ENCODE measurements at regions not wholly inside any gene's neighbourhood (a gene's known extent, or its start where the extent isn't known, plus 50 kb on each side); places are given as distances from the start of the nearest gene placed in this dataset.

GRCh38 chr7:131909151-131909768, 352.8 kb upstream of the PODXL start:
- Mint-ChIP-seq H3K27me3 (ENCODE audit: low read depth) (peaks cover 44% of the 10 kb centered on the region), H3K4me3 (no peak overlapping the region), H3K27ac (no peak overlapping the region), H3K9me3 (peaks cover 0 to 5% of the 10 kb centered on the region in 2 donors), H3K36me3 (ENCODE audit: insufficient read depth in 2 of 2) (peaks cover 0 to 4% of the 10 kb centered on the region in 2 donors), H3K4me1 (ENCODE audit: low read depth) (no peaks in the 10 kb centered on the region)
- no peak for ATAC-seq (replicated peaks in 1 of 2)
- DNase-seq: no peak

GRCh38 chr7:131908714-131909113, 352.3 kb upstream of the PODXL start:
- H3K36me3 Mint-ChIP-seq (ENCODE audit: insufficient read depth in 2 of 2): peaks cover 0 to 4% of the 10 kb centered on the region in 2 donors
- no peaks in the 10 kb centered on the region for H3K4me1 Mint-ChIP-seq (ENCODE audit: low read depth)
- ATAC-seq (replicated peaks in 1 of 2) (no peak), DNase-seq (no peak)
- no peak overlapping the region for H3K4me3 Mint-ChIP-seq
- peaks cover 0 to 7% of the 10 kb centered on the region in 2 donors for H3K9me3 Mint-ChIP-seq
- peaks cover 44% of the 10 kb centered on the region for H3K27me3 Mint-ChIP-seq (ENCODE audit: low read depth)
- H3K27ac Mint-ChIP-seq: no peak overlapping the region

GRCh38 chr7:131905471-131905973, 349.1 kb upstream of the PODXL start:
- H3K27ac Mint-ChIP-seq: no peak overlapping the region
- peaks cover 36% of the 10 kb centered on the region for H3K27me3 Mint-ChIP-seq (ENCODE audit: low read depth)
- no peak overlapping the region for H3K4me3 Mint-ChIP-seq
- peaks cover 0 to 2% of the 10 kb centered on the region in 2 donors for H3K36me3 Mint-ChIP-seq (ENCODE audit: insufficient read depth in 2 of 2)
- H3K9me3 Mint-ChIP-seq: peaks cover 5 to 7% of the 10 kb centered on the region in 2 donors
- DNase-seq (no peak), ATAC-seq (replicated peaks in 1 of 2) (no peak)
- H3K4me1 Mint-ChIP-seq (ENCODE audit: low read depth): no peaks in the 10 kb centered on the region

- Mint-ChIP-seq H3K36me3 (ENCODE audit: insufficient read depth in 2 of 2) (peaks cover 0 to 2% of the 10 kb centered on the region in 2 donors), H3K4me1 (ENCODE audit: low read depth) (no peaks in the 10 kb centered on the region), H3K27ac (no peak overlapping the region), H3K27me3 (ENCODE audit: low read depth) (peaks cover 30% of the 10 kb centered on the region), H3K4me3 (no peak overlapping the region), H3K9me3 (peaks cover 1 to 7% of the 10 kb centered on the region in 2 donors)
- no peak for DNase-seq
- ATAC-seq (replicated peaks in 1 of 2): no peak
Measured at GRCh38 chr7:131904760-131905327, 348.4 kb upstream of the PODXL start.

GRCh38 chr7:131903315-131903714, 346.9 kb upstream of the PODXL start:
- no peak overlapping the region for H3K4me3 Mint-ChIP-seq
- DNase-seq: no peak
- no peak overlapping the region for H3K27ac Mint-ChIP-seq
- ATAC-seq (replicated peaks in 1 of 2): no peak
- H3K9me3 Mint-ChIP-seq: peaks cover 1 to 7% of the 10 kb centered on the region in 2 donors
- H3K36me3 Mint-ChIP-seq (ENCODE audit: insufficient read depth in 2 of 2): no peaks in the 10 kb centered on the region
- no peaks in the 10 kb centered on the region for H3K4me1 Mint-ChIP-seq (ENCODE audit: low read depth)
- peaks cover 26% of the 10 kb centered on the region for H3K27me3 Mint-ChIP-seq (ENCODE audit: low read depth)

GRCh38 chr7:131900785-131901287, 344.4 kb upstream of the PODXL start:
- H3K4me3 Mint-ChIP-seq: no peak overlapping the region
- no peaks in the 10 kb centered on the region for H3K4me1 Mint-ChIP-seq (ENCODE audit: low read depth)
- peaks cover 6% of the 10 kb centered on the region for H3K27me3 Mint-ChIP-seq (ENCODE audit: low read depth)
- DNase-seq (no peak), ATAC-seq (replicated peaks in 1 of 2) (no peak)
- H3K36me3 Mint-ChIP-seq (ENCODE audit: insufficient read depth in 2 of 2): no peaks in the 10 kb centered on the region
- H3K9me3 Mint-ChIP-seq: peaks cover 1 to 7% of the 10 kb centered on the region in 2 donors
- H3K27ac Mint-ChIP-seq: no peak overlapping the region

- Mint-ChIP-seq H3K27ac (no peak overlapping the region), H3K4me1 (ENCODE audit: low read depth) (no peaks in the 10 kb centered on the region), H3K4me3 (no peak overlapping the region), H3K27me3 (ENCODE audit: low read depth) (peaks cover 8% of the 10 kb centered on the region), H3K36me3 (ENCODE audit: insufficient read depth in 2 of 2) (no peaks in the 10 kb centered on the region), H3K9me3 (peaks cover 3 to 7% of the 10 kb centered on the region in 2 donors)
- DNase-seq: no peak
- no peak for ATAC-seq (replicated peaks in 1 of 2)
Measured at GRCh38 chr7:131899271-131900030, 343.0 kb upstream of the PODXL start.

- Mint-ChIP-seq H3K27ac (no peak overlapping the region), H3K9me3 (peaks cover 1 to 7% of the 10 kb centered on the region in 2 donors), H3K4me3 (peak overlapping the region in 1 of 2 donors; percentile 11), H3K36me3 (ENCODE audit: insufficient read depth in 2 of 2) (no peaks in the 10 kb centered on the region), H3K27me3 (ENCODE audit: low read depth) (peaks cover 9% of the 10 kb centered on the region), H3K4me1 (ENCODE audit: low read depth) (no peaks in the 10 kb centered on the region)
- peak; percentile 1 to 3 for DNase-seq
- ATAC-seq (replicated peaks in 1 of 2): peak; percentile 57 to 77
Measured at GRCh38 chr7:131898418-131898817, 342.0 kb upstream of the PODXL start.

- no peaks in the 10 kb centered on the region for H3K36me3 Mint-ChIP-seq (ENCODE audit: insufficient read depth in 2 of 2)
- no peak overlapping the region for H3K4me3 Mint-ChIP-seq
- DNase-seq (no peak), ATAC-seq (replicated peaks in 1 of 2) (no peak)
- peaks cover 9% of the 10 kb centered on the region for H3K27me3 Mint-ChIP-seq (ENCODE audit: low read depth)
- no peak overlapping the region for H3K27ac Mint-ChIP-seq
- no peaks in the 10 kb centered on the region for H3K4me1 Mint-ChIP-seq (ENCODE audit: low read depth)
- H3K9me3 Mint-ChIP-seq: peaks cover 1 to 7% of the 10 kb centered on the region in 2 donors
Measured at GRCh38 chr7:131897790-131898165, 341.4 kb upstream of the PODXL start.

- H3K27me3 Mint-ChIP-seq (ENCODE audit: low read depth): peaks cover 9% of the 10 kb centered on the region
- ATAC-seq (replicated peaks in 1 of 2) (no peak), DNase-seq (no peak)
Measured at GRCh38 chr7:131897016-131897789, 340.8 kb upstream of the PODXL start.

GRCh38 chr7:131896165-131896863, 339.9 kb upstream of the PODXL start:
- no peak overlapping the region for H3K27ac Mint-ChIP-seq
- no peak for ATAC-seq (replicated peaks in 1 of 2)
- H3K36me3 Mint-ChIP-seq (ENCODE audit: insufficient read depth in 2 of 2): no peaks in the 10 kb centered on the region
- H3K27me3 Mint-ChIP-seq (ENCODE audit: low read depth): peaks cover 12% of the 10 kb centered on the region
- no peak for DNase-seq
- H3K4me1 Mint-ChIP-seq (ENCODE audit: low read depth): no peaks in the 10 kb centered on the region
- H3K4me3 Mint-ChIP-seq: no peak overlapping the region
- H3K9me3 Mint-ChIP-seq: peaks cover 1 to 2% of the 10 kb centered on the region in 2 donors

More at GRCh38 chr7:131897016-131897789, 340.8 kb upstream of the PODXL start:
- no peak overlapping the region for H3K27ac Mint-ChIP-seq
- no peaks in the 10 kb centered on the region for H3K4me1 Mint-ChIP-seq (ENCODE audit: low read depth)
- peaks cover 1 to 7% of the 10 kb centered on the region in 2 donors for H3K9me3 Mint-ChIP-seq
- no peaks in the 10 kb centered on the region for H3K36me3 Mint-ChIP-seq (ENCODE audit: insufficient read depth in 2 of 2)
- H3K4me3 Mint-ChIP-seq: no peak overlapping the region

- DNase-seq: no peak
- H3K4me3 Mint-ChIP-seq: no peak overlapping the region
- no peaks in the 10 kb centered on the region for H3K4me1 Mint-ChIP-seq (ENCODE audit: low read depth)
- H3K36me3 Mint-ChIP-seq (ENCODE audit: insufficient read depth in 2 of 2): no peaks in the 10 kb centered on the region
- peak in 1 of 2 donors; percentile 54 for ATAC-seq (replicated peaks in 1 of 2)
- peaks cover 18% of the 10 kb centered on the region for H3K27me3 Mint-ChIP-seq (ENCODE audit: low read depth)
- H3K27ac Mint-ChIP-seq: no peak overlapping the region
- peaks cover 0 to 1% of the 10 kb centered on the region in 2 donors for H3K9me3 Mint-ChIP-seq
Measured at GRCh38 chr7:131895541-131896164, 339.2 kb upstream of the PODXL start.
